ENCODE measurements at regions not wholly inside any gene's neighbourhood (a gene's known extent, or its start where the extent isn't known, plus 50 kb on each side); places are given as distances from the start of the nearest gene placed in this dataset.

DNA sequence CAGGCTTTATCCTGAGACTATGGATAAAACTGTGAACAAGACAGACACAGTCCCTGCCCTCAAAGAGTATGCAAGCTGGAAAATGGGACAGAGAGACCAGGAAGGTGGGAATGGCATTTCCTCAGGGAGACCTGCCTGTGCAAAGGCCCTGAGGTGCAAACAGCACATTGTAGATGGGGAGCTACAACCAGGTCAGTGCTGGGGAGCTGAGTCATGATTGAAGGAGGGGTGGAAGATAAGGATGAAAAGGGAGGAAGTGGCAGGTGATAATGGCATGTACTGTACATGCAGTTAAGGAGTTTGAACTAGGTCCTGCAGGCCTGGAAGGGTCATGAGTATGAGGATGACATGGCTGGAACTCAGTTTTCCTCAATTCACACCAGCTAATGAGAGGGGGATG, 75.5 kb upstream of the BOD1 start:
- DNase-seq = no peak

DNA sequence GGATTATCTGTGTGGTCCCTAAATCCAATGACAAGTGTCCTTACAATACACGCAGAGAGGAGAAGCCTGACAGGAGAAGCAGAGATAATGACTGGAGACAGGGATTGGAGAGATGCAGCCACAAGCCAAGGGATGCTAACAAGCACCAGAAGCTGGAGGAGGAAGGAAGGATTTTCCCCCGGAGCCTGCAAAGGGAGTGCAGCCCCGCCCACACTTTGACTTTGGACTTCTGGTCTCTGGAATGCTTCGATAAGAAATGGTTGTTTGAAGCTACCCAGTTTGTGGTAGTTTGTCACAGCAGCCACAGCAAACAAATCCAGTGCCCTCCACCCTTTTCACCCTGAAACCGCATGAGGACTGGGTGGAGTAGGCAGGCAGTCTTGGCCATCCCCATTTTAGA, 77.2 kb upstream of the BOD1 start:
- DNase-seq = no peak

DNA sequence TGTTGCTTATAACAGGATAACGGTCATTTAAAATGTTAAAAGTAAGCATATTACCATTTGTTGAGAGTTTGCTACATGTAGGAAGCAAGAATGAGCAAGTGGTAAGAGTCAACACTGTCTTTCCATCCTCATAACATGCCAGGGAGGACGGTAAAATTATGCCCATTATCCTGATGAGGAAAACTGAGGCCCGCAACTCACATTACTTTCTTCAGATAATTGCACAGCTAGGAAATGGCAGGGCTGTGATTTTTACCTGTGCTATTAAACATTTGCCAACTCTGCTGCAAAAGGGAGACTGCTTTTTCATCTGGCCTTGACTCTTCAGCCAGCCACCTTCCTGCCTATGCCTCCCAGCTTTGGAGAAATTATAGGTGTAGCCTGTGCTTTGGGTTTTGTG, 79.8 kb upstream of the BOD1 start:
- DNase-seq = no peak

DNA sequence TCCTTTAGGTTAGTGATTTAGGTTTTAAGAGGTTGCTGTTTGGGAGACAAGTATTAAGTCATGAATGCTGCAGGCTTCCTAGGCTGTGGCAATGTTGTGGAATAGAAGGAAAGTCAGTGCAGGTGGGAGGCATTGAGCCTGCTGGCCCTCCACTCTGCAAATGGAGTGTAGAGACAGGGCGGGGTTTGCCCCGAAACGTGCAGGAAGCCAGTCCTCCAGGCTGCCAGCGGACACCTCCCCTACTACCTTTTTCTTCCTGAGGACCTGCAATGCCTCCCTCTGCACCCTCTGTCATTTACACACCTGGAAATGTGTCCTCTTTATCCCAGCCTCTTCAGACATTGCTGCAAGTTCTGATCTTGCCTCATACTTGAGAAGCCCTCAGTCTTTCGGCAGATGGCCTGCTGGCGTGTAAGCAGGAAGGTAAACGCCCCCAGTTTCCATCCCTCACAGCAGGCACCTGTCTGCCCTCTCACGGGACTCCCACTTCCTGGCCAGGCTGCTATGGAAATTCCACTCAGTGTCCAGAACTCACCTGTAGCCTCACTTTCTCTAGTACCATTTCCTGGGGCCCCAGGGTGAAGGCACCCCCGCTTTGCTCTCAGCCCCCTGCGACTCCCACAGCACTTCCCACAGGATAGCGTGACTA, 81.6 kb upstream of the BOD1 start:
- DNase-seq = no peak

DNA sequence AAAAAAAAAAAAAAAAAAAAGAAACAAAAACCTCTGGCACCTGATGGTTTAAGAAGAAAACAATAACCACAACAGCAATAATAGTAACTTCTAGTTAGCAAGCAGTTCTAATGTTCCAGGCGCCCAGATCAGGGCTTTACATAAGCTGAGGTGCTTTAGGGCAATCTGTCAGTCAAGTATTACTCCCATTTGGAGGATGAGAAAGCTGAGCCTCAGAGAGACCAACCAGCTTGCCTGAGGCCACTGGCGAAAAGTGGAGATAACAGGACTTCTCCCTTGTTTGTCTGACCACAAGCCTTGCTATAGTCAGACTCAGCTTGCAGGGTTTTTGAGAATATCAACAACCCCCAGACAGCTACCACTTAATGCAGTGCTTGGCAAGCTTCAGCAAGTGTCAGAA, 83.5 kb upstream of the BOD1 start:
- DNase-seq = no peak

DNA sequence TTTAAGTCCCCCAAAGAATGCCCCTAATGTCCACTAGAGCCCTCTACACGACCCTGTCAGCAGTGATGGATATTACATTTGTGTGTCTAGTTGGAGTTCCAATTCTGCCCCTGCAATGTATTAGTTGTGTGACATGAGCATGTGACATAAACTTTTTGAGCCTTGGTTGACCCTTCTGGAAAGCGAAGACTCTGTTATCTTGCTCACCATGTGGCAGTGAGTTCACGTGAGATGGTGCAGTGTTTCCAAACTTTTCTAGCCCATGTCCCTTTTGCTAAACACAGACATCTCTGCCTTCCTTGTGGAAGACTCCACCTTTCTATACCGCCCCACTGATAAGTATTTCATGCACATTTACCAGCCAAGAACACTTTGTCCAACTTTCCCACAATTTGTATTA, 87.0 kb upstream of the BOD1 start:
- DNase-seq = no peak

DNA sequence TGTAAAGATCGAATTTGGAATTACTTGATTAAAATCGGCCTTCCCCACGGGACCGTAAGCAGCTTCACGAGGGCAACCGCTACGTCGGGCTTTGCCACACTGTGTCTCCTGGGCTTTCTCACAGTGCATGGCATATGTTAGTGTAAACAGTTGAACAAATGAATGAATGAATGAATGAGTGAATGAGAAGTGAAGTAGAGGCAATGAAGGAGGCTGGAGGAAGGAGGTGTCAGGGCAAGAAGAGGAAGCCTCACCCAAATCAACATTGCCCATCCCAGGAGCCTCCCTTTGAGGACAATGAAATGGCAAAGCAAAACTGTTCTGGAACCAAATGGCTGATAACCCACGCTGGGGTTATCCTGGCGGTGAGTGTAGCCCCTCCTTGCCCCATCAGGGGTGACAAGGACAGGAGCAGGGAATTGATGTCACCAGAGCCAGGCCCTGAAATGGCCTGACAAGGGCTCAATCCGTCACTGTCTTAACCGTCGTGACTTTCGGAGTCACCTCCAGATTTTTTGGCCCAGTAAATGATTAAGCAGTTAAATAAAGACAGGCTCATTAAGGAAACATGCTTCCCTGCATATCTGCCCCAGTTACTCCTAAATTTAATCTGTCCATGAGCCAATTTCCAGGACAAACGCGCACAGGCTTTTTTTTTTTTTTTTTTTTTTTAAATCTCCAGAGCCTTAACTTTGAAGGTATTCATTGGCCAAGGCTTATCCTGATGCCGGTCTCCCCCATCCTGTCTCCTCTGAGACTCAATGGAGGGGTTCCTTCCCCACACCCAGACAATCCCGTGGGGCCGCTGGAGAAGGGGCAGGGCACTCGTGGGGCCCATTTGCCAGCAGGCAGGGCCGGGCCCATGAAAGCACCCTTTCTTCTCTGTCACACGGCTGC, 88.4 kb upstream of the BOD1 start:
- no peak for DNase-seq

DNA sequence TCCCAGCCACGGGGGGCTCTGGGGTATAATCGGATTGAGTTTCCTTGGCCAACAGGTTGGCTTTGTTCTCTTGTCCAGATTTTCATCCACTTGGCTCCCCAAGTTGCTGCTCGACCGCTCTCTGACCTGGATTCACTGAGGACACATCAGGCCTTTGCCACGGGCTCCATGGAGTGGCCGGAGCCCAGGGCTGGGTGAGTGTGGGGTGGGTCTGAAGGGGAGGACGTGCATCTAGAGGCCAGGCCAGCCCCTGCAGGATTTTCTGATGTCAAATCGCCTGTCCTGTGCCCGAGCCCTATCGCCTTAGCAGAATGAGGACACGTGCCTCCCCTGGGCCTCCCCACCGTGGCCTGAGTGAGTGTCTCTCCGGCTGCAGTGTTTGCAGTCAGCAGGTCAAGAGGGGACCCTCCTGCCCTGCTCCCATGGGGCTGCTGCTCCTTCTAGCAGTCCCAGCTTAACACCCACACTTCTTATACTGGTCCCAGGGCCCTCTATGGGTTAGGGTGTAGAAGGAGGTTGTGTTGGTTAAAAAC, 89.1 kb upstream of the BOD1 start:
- DNase-seq = no peak

DNA sequence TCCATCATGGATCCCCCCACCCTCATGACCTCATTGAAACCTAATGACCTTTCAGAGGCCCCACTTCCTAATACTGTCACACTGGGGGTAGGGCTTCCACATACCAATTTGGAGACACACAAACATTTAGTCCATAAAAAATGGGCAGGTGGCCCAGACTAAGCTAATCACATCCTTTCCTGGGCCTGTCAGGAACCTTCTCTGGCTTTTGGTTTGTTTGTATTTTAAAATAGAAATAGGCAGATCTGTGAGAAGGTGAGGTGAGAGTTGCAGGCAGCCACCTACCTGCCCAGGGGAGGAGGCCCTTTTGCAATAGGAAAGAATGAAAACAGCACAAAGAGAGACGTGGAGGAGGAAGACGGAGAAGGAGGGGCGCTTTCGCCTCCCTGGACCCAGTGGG, 90.2 kb upstream of the BOD1 start:
- DNase-seq = no peak

DNA sequence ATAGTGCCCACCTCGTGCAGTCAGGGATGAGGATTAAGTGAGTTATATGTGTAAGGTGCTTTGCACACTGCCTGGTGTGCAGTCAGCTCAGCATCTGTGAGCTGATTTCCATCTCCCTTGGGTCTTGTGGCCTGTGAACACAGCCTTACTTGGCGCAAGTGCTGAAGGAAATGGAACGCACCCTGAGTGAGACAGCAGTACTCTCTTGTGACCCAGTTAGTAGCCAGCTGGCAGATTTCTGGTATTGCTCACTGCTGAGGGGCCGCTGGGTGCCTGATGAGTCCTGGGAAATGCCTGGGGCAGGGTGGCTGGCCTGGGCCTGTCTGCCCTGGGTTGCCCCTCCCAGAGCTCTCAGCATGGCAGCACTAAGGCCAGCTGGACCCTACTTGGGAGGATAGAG, 90.9 kb upstream of the BOD1 start:
- no peak for DNase-seq

DNA sequence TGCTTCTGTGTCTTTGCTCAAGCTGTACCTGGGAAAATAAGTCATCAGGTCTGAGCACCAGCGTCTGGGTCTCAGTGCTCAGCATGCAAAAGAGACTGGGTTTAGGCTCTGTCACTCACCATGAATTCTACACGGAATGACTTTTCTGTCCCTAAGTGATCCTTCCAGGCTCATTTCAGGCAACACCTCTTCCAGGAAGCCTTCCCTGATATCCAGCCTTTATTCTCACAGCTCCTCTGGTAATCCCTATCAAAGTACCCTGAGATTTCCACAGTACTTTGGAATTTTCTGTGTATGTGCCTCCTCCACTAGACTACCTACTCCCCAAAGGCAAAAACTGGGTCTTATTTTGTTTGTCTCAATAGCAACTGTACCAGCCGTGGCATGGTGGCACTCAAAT, 92.7 kb upstream of the BOD1 start:
- no peak for DNase-seq

DNA sequence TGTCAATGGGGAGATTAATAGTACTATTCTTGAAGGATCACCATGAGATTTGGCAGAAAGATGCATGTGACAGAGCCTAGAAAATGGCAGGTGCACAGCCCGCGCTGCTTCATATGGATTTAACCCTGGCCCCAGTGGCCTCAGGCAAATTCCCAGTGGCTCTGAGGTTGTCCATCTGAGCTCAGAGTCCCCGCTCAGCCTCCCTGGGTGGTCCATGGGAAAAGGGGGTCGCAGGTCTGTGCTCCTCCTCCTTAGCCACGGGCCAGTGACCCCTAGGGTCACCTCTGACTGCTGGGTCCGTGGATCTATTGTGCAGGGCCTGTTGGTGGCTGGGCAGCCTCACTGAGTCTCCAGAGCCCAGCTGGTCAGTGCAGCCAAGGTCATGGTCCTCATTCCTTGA, 93.3 kb upstream of the BOD1 start:
- no peak for DNase-seq

DNA sequence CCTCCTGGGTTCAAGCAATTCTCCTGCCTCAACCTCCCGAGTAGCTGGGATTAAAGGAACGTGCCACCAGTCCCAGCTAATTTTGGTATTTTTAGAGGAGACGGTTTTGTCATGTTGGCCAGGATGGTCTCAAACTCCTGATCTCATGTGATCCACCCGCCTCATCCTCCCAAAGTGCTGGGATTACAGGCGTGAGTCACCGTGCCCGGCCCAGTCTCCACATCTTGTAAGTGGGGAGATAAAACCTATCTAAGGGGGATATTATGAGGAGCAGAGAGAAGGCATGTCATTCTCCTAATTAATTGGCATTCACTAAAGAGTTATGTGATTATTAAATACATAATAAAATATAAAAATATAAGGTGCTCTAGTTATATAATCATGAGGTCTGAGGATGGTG, 94.1 kb upstream of the BOD1 start:
- no peak for DNase-seq

DNA sequence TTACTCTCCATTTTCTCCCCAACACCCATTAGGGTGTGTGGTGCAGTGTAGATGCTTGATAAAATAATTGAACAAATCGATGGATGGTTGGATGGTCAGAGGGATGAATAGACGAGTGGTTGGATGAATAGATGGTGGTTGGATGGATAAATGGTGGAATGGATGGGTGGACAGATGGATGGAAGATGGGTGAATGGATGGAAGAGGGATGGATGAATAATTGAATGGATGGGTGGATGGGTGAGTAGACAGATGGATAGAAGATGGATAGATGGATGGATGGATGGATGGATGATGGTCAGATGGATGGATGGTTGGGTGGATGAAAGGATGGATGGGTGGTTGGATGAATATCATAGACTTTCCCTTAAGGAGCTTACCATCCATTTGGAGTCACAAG, 95.0 kb upstream of the BOD1 start:
- no peak for DNase-seq

DNA sequence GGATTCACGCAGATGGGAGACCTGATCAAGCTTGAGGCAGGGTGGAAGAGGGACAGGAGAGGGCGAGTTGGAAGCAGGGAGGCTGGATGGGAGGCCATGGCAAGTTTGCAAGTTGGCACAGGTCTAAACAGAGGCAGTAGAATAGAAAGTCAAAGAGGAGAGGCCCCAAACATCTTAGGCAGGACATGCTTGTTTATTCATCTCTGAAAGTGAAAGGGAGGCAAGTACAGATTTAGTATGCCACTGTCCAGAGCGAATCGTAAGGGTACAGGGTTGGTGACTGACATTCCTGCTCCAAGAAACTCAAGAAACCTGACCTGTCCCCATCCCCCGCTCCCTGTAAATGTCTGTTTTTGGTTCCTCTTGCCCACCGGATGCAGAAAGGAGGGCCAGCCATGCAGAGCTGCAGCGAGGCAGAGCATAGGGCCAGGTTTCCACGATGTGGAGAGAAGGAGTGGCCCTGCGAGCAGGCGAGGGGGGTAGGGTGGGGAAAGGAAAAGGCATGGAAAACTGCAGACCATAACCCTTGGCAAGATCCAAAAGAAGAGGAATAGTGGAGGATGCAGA, 96.2 kb upstream of the BOD1 start:
- no peak for DNase-seq

DNA sequence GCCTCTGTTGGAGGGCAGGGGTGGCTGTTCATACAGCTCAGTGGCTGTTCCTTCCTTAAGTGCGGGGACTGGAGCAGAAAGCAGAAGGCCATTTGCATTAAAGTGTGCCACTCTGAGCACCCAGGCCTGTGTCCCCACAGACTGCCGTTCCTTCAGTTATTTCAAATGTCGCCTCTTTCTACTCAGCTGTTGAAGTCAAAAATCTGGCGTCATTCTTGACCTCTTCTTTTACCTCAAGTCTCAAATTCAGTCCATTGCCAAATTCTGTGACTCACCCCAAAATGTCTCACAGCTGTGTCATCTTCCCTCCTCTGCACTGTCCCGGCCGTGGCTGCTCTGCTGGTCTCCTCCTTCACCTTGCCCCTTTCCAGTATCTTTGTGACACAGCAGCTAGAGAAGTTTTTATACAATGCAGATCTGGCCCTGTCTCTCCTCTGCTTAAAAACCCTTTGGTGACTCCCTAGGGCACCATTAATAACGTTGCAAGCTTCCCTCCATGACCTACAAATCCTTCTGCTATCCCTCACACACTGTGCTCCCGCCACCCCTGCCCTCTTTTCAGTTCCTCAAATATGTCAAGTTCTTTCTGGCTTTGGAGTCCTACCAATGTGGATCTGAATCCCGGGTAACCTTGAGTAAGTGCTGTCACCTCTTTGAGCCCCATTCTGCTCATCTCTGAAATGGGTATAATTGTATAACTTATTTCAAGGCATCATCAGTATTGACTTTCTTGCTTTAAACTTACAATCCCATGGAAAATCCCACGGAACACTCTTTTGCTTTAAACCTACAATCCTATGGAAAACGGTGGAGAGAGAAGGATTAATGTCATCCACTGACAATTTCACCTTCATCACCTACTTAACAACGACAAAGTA, 98.3 kb upstream of the BOD1 start:
- DNase-seq = no peak

DNA sequence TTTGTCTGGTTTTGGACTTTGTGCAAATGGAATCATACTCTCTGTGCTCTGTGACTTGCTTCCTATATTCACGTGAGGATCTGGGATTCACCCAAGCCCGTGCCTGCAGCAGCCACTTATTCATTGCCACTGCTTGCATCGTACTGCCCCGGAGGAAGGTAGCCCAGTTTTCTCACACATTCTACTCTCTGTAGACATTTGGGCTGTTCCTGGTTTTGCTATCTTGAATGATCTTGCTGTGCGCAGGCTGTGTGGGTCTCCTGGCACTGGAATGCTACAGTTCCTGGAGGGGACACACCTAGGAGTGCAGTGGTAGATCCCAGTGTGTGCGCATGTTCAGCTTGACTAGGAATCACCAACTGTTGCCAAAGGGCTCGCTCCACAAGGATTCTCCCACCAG, 99.2 kb upstream of the BOD1 start:
- no peak for DNase-seq

DNA sequence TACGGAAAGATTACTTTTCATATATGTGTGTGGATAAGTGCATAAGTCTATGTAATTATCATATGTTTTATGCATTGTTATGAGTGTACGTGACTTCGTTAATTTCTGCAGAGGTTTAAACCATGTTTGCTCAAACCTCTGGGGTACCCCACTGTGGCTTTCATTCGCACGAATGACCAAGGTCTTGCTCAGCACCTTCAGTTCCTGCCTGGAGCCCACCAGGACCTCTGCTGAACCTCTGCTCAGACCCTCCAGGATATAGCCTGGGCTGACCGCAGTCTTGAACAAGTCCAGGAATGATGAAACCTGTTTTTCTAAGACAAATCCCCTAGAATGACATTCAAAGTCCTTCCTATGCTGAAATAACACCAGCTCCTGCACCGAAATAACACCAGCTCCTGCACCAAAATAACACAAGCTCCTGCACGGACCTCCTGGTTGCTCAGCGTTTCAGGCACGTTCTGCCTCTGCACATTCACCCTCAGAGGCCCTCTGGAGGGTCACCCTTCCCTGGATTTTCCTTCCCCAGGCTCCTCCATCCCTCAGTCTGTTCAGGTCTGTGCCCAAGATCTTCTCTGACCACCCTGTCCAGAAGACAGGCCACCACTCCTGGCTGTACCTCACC, 99.7 kb upstream of the BOD1 start:
- no peak for DNase-seq

DNA sequence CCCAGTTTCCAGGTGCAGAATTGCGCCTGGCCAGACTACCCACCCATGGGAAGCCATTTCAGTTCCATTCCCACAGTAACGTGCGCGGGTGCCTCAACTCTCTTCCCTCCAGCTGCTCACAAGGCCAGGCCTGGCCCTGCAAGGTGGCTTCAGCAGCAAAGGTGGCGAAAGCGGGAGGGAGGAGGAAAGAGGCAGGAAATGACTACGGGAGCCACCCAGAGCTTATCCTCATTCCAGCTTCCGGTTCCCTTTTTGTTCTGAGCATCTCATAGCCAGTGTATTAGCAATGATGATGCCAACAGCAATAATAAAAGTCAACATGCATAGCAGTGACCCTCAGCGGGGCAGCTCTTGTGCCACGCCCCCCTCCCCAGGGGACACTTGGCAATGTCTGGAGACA, 101.5 kb upstream of the BOD1 start:
- no peak for DNase-seq

DNA sequence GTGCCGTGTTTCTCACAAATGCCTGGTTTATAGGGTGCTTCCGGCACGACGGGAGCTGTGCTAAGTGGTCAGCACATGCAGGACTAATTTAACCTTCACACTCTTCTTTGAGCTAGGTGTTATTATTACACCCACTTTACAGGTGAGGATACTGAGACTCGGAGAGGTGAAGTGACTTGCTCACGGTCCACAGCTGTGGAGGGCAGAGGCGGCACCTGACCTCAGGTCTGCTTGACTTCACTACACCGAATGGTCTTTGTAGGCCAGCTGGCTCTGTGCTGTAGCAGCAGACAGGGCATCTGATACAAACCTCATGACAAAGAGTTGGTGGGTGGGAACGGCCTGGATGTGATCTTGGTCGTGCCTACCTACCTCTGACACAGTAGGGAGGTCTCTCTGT, 102.0 kb upstream of the BOD1 start:
- no peak for DNase-seq

DNA sequence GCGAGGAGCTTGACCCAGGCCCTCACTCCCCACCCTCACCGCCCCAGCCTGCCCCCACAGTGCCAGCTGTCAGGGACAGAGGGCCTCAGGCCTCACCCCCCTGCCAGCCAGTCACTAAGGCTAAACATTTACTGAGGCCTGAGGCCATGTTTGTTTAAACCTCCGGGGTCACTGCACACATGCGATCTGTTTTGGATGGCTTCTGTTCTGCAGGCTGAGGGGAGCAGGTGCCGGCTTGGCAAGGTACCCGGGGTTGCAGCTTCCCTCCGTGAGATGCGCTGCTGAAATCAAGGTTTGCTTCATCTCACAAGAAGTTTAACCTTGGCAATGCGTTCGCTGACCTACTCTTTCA, 103.3 kb upstream of the BOD1 start:
- DNase-seq = no peak

DNA sequence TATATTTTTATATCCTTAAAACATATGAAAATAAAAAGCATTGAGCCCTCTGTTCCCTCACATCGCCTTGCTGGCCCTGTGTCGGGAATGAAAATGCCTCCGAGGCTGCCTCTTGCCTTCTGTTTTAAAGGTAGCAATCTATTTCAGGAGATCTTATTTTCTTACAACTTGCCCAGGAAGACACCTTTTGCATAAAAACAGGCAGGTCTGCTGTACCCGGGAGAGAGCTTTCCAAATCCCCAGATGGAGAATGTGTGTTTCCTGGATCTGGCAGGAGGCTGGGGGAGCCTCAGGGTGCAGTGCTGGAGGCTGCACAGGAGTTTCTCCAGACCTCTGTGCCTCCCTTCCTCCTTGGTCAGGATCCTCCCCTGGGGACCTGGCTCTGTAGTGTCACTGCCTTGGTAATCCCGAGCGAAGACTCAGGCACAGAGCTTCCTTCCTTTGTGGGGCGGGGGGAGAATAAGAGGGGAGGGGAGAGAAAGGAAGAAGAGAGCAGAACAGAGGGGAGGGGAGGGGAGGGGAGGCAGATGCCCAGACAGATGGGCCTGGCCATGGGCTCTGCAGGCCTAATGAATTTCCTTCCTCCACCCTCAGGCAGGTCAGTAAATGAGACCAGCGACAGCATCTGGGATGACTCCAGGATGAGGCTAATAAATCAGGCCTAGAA, 104.0 kb upstream of the BOD1 start:
- no peak for DNase-seq
